Erythroblast (primary cell): ENCODE measurements at regions not wholly inside any gene's neighbourhood (a gene's known extent, or its start where the extent isn't known, plus 50 kb on each side); places are given as distances from the start of the nearest gene placed in this dataset.

Source experiments
- GATA1 ChIP-seq: IDR thresholded peaks from 2 replicates; pipeline ENCODE4 v1.6.1; 2011; ENCODE audit warnings: low read depth, mild to moderate bottlenecking, control low read depth, low read length, moderate library complexity
- POLR2A ChIP-seq: IDR thresholded peaks from 2 replicates; pipeline ENCODE4 v1.6.1; 2011; ENCODE audit warnings: mild to moderate bottlenecking, low read length

DNA sequence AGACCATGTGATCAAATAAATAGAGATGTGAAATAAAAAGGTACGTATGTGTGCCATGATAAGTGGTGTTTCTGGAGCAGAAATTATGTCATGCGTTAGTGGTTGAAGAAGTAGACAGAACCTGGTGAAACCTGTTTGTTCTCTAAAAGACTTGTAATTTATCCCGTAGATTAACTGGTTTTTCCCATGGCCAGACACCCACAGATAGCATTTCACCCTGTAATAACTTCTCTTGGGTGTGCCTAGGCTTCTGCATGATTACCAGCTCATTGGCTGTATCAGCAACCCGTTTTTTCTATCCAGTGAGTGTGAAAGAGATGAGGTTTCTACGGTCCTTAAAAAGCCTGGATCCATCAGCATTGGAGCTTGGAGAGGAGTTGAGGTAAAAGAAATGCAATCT lies 471.3 kb downstream of the NPIPA7 start:
- TF ChIP-seq POLR2A = no peak
- no peak for TF ChIP-seq GATA1
